Fibroblast of lung (primary cell): ENCODE measurements at regions not wholly inside any gene's neighbourhood (a gene's known extent, or its start where the extent isn't known, plus 50 kb on each side); places are given as distances from the start of the nearest gene placed in this dataset.

Experiments
- DNase-seq, 2 donors: peaks; one replicate each; pipeline versions ENCODE4 v3.0.0 to v3.0.0-alpha.2; 2010; ENCODE audit warnings: low read depth in 2 of 2
- H2AFZ ChIP-seq: 2 replicates; pipeline ENCODE4 v1.5.1; 2012; ENCODE audit warnings: low read length, control low read depth, inconsistent platforms
- H3K27ac ChIP-seq: 2 replicates; pipeline ENCODE4 v1.5.1; 2011; ENCODE audit warnings: low read length, control low read depth; ENCODE audit not compliant: insufficient read depth
- H3K27me3 ChIP-seq: 2 replicates; pipeline ENCODE4 v1.5.1; 2011; ENCODE audit warnings: mild to moderate bottlenecking, low read length; ENCODE audit not compliant: control insufficient read depth, insufficient read depth
- H3K36me3 ChIP-seq: 2 replicates; pipeline ENCODE4 v1.5.1; 2011; ENCODE audit warnings: low read length; ENCODE audit not compliant: control insufficient read depth, insufficient read depth
- H3K4me1 ChIP-seq: 2 replicates; pipeline ENCODE4 v1.5.1; 2011; ENCODE audit warnings: low read length; ENCODE audit not compliant: control insufficient read depth, insufficient read depth; ENCODE audit errors: extremely low read depth
- H3K4me2 ChIP-seq: 2 replicates; pipeline ENCODE4 v1.5.1; 2011; ENCODE audit warnings: low read length, control low read depth; ENCODE audit not compliant: insufficient read depth; ENCODE audit errors: extremely low read depth
- H3K4me3 ChIP-seq, 4 experiments: fragments of 200-600 bp in 1 of 4; sonication (generic) in 1 of 4; replicated peaks in 1 of 4; 2 replicates each; pipeline ENCODE4 v1.5.1; 2011 to 2016; ENCODE audit warnings: low read length in 4 of 4, low read depth in 3 of 4, mild to moderate bottlenecking in 3 of 4, control low read depth in 2 of 4, inconsistent platforms in 1 of 4, mixed read lengths in 1 of 4; ENCODE audit not compliant: insufficient read depth in 1 of 4; ENCODE audit errors: control extremely low read depth in 1 of 4
- H3K79me2 ChIP-seq: 2 replicates; pipeline ENCODE4 v1.5.1; 2012; ENCODE audit warnings: mild to moderate bottlenecking, low read length, inconsistent platforms; ENCODE audit not compliant: control insufficient read depth, insufficient read depth
- H3K9ac ChIP-seq: 2 replicates; pipeline ENCODE4 v1.5.1; 2011; ENCODE audit warnings: mild to moderate bottlenecking, low read length, control low read depth; ENCODE audit not compliant: insufficient read depth
- H3K9me3 ChIP-seq: 2 replicates; pipeline ENCODE4 v1.5.1; 2012; ENCODE audit warnings: low read depth, low read length; ENCODE audit not compliant: control insufficient read depth, insufficient read depth
- H4K20me1 ChIP-seq: 2 replicates; pipeline ENCODE4 v1.5.1; 2011; ENCODE audit warnings: low read length; ENCODE audit not compliant: control insufficient read depth, insufficient read depth; ENCODE audit errors: extremely low read depth
- CTCF ChIP-seq, 2 donors: IDR thresholded peaks in 1 of 2; conservative IDR thresholded peaks in 1 of 2; 1 replicate in 1 of 2; 2 replicates in 1 of 2; pipeline ENCODE4 v1.5.1; 2011 to 2012; ENCODE audit warnings: low read length in 2 of 2, control low read depth in 1 of 2, inconsistent platforms in 1 of 2, low read depth in 1 of 2, mild to moderate bottlenecking in 1 of 2
- EZH2 ChIP-seq: IDR thresholded peaks from 2 replicates; pipeline ENCODE4 v1.5.1; 2012; ENCODE audit warnings: low read length, control low read depth, mild to moderate bottlenecking; ENCODE audit errors: missing control alignments

- no peak overlapping the region for H2AFZ ChIP-seq
- H3K36me3 ChIP-seq = no peaks in the 10 kb centered on the region
- no peaks in the 10 kb centered on the region for H3K27me3 ChIP-seq
- no peak overlapping the region for H3K4me3 ChIP-seq
- TF ChIP-seq CTCF (conservative IDR thresholded peaks at IDR 0.05 in 1 of 2, IDR thresholded peaks at IDR 0.05 in 1 of 2; ENCODE audit: low read depth in 1 of 2, low read length in 2 of 2) (no peak), EZH2 (no peak)
- H3K79me2 ChIP-seq = no peaks in the 10 kb centered on the region
- DNase-seq = no peak
- H3K9ac ChIP-seq = no peak overlapping the region
- no peak overlapping the region for H3K27ac ChIP-seq
- no peaks in the 10 kb centered on the region for H3K4me1 ChIP-seq
- no peaks in the 10 kb centered on the region for H4K20me1 ChIP-seq
- no peaks in the 10 kb centered on the region for H3K9me3 ChIP-seq
- no peak overlapping the region for H3K4me2 ChIP-seq
Observed at GRCh38 chr13:100921139-100921538, 246.5 kb upstream of the TMTC4 start.

DNA sequence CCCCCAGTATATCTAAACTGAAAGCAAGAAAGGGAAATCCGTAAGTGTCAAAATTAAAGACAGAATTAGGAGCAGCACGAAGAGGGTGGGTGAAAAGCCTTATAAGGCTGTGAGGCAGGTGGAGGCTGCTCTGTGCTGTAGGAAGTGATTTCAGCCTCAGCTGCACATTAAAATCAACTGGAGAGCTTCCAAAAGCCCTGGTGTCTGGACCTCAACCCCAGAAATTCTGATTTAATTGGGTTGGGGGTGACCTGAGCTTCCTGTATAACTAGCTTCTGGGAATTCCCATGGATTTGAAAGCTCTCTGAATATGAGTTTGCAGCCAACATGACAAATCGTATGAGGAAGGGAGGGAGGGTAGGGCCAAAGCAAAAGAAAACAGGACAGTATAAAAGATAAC is 242.4 kb upstream of the TMTC4 start:
- Histone ChIP-seq H3K79me2 (no peaks in the 10 kb centered on the region), H3K4me1 (no peaks in the 10 kb centered on the region), H3K9me3 (no peaks in the 10 kb centered on the region), H3K4me2 (no peak overlapping the region), H4K20me1 (no peaks in the 10 kb centered on the region), H2AFZ (no peak overlapping the region), H3K36me3 (no peaks in the 10 kb centered on the region), H3K9ac (no peak overlapping the region), H3K27ac (no peak overlapping the region), H3K4me3 (no peak overlapping the region), H3K27me3 (no peaks in the 10 kb centered on the region)
- TF ChIP-seq EZH2 (no peak), CTCF (conservative IDR thresholded peaks at IDR 0.05 in 1 of 2, IDR thresholded peaks at IDR 0.05 in 1 of 2; ENCODE audit: low read depth in 1 of 2, low read length in 2 of 2) (no peak)
- no peak for DNase-seq

DNA sequence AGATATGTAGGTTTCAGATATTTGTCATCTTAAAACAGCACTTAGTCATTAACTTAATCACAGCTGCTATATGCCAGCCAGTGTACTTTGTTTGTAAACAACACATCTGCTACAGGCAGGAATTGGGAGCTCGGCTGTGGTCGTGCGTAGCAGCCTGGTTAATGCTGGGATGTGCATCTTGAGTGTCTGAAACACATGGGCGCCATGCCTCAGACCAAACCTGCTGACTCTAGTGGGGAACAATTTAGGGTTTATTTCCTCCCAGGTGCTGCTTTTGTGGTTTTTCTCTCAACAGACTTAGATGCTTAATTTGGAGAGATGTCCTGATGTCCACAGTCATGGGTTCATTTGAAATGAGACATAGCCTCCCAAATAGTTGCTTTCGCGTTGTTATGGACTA is 238.5 kb upstream of the TMTC4 start:
- no peak overlapping the region for H2AFZ ChIP-seq
- no peak for DNase-seq
- no peak for TF ChIP-seq CTCF (conservative IDR thresholded peaks at IDR 0.05 in 1 of 2, IDR thresholded peaks at IDR 0.05 in 1 of 2; ENCODE audit: low read depth in 1 of 2, low read length in 2 of 2)
- TF ChIP-seq EZH2 = no peak

More for the DNA sequence above, 238.5 kb upstream of the TMTC4 start:
- H3K4me1 ChIP-seq = no peaks in the 10 kb centered on the region
- no peak overlapping the region for H3K4me2 ChIP-seq
- H4K20me1 ChIP-seq = no peaks in the 10 kb centered on the region
- no peak overlapping the region for H3K9ac ChIP-seq
- H3K36me3 ChIP-seq = no peaks in the 10 kb centered on the region
- H3K27ac ChIP-seq = no peak overlapping the region
- H3K79me2 ChIP-seq = no peaks in the 10 kb centered on the region
- no peaks in the 10 kb centered on the region for H3K9me3 ChIP-seq
- H3K4me3 ChIP-seq = no peak overlapping the region
- H3K27me3 ChIP-seq = no peaks in the 10 kb centered on the region
